A549 (cell line): ENCODE measurements at regions not wholly inside any gene's neighbourhood (a gene's known extent, or its start where the extent isn't known, plus 50 kb on each side); places are given as distances from the start of the nearest gene placed in this dataset.
A peak's percentile ranks its signal among the peaks of the same experiment; 100 is the strongest.

Experiments used
- ATAC-seq, 2 experiments: fragments of 200-7000 bp in 1 of 2; fragments of >200 bp in 1 of 2; cut with Nextera tagmentation in 1 of 2; cut with Tn5 transposase in 1 of 2; 3 replicates each; pipeline versions ENCODE4 v1.8.0 to v1.9.1; 2018 to 2020; ENCODE audit warnings: mild to moderate bottlenecking in 1 of 2, moderate library complexity in 1 of 2
- CTCF ChIA-PET: fragments of 300-600 bp; sonication (Branson Sonifier 250); formaldehyde crosslinking; extraction: SDS; loops from one replicate; lab custom pipeline; 2021; ENCODE audit warnings: antibody characterized with exemption, inconsistent platforms; lab: Yijun Ruan, JAX
- POLR2A ChIA-PET: fragments of 350-600 bp; formaldehyde crosslinking; extraction: SDS; loops from one replicate; lab custom pipeline; 2021; ENCODE audit warnings: antibody characterized with exemption, inconsistent platforms; lab: Yijun Ruan, JAX
- DNase-seq, 2 experiments: peaks; one replicate each; pipeline versions ENCODE4 v3.0.0 to v3.0.0-alpha.2; 2011 to 2016; ENCODE audit warnings: low read depth in 1 of 2, low spot score in 1 of 2
- FAIRE-seq: peaks from 2 replicates; lab custom pipeline; 2011; peaks lifted over from hg19 to GRCh38; lab: Jason Lieb, UNC
- H3K27ac ChIP-seq, 2 experiments: fragments of >200 bp; sonication (Bioruptor Twin); formaldehyde crosslinking; 3 replicates each; pipeline ENCODE4 v1.5.1; 2016 to 2017
- H3K4me1 ChIP-seq: fragments of >200 bp; sonication (Bioruptor Twin); formaldehyde crosslinking; 3 replicates; pipeline ENCODE4 v1.6.1; 2016
- H3K4me2 ChIP-seq: fragments of >200 bp; sonication (Bioruptor Twin); formaldehyde crosslinking; 3 replicates; pipeline ENCODE4 v1.6.1; 2016
- H3K4me3 ChIP-seq: fragments of >200 bp; sonication (Bioruptor Twin); formaldehyde crosslinking; 3 replicates; pipeline ENCODE4 v1.5.1; 2016
- H3K9me3 ChIP-seq: fragments of >200 bp; sonication (Bioruptor Twin); formaldehyde crosslinking; 3 replicates; pipeline ENCODE4 v1.6.1; 2016
- BCL3 ChIP-seq: fragments of >200 bp; sonication (Bioruptor Twin); formaldehyde crosslinking; IDR thresholded peaks from 3 replicates; pipeline ENCODE4 v1.6.1; 2016
- BHLHE40 ChIP-seq: IDR thresholded peaks from 2 replicates; pipeline ENCODE4 v1.6.1; 2012; ENCODE audit warnings: low read depth, low read length, inconsistent platforms
- CBX2 ChIP-seq: fragments of 200-600 bp; sonication (generic); IDR thresholded peaks from 2 replicates; pipeline ENCODE4 v1.6.1; 2016; ENCODE audit warnings: low read depth, mild to moderate bottlenecking, borderline replicate concordance
- CHD4 ChIP-seq: fragments of 200-600 bp; sonication (generic); IDR thresholded peaks from 2 replicates; pipeline ENCODE4 v1.6.1; 2016; ENCODE audit warnings: antibody characterized with exemption, mild to moderate bottlenecking, borderline replicate concordance
- EP300 ChIP-seq, 2 experiments: fragments of >200 bp; sonication (Bioruptor Twin); formaldehyde crosslinking; IDR thresholded peaks; 2 replicates in 1 of 2; 3 replicates in 1 of 2; pipeline ENCODE4 v1.6.1; 2016 to 2017
- ESRRA ChIP-seq: fragments of 150-350 bp; IDR thresholded peaks from 2 replicates; pipeline ENCODE4 v1.6.1; 2014; ENCODE audit warnings: mild to moderate bottlenecking, low read length, borderline replicate concordance
- FOSL2 ChIP-seq, 2 experiments: fragments of 450-650 bp in 1 of 2; fragments of >200 bp in 1 of 2; sonication (Bioruptor Twin) in 1 of 2; formaldehyde crosslinking; IDR thresholded peaks; 2 replicates each; pipeline versions ENCODE4 v1.5.0 to v1.6.1; 2016 to 2020; ENCODE audit warnings: mild to moderate bottlenecking in 1 of 2, moderate library complexity in 1 of 2
- FOXS1 ChIP-seq: fragments of 250-450 bp; sonication (Bioruptor Pico); IDR thresholded peaks from 2 replicates; pipeline ENCODE4 v1.5.0; 2020; ENCODE audit warnings: mild to moderate bottlenecking, moderate library complexity
- GATA3 ChIP-seq: IDR thresholded peaks from 2 replicates; pipeline ENCODE4 v1.6.1; 2012; ENCODE audit warnings: borderline replicate concordance
- HDAC2 ChIP-seq: fragments of 200-600 bp; sonication (generic); IDR thresholded peaks from 2 replicates; pipeline ENCODE4 v1.6.1; 2016
- HEYL ChIP-seq: fragments of 250-450 bp; sonication (Bioruptor Pico); IDR thresholded peaks from 2 replicates; pipeline ENCODE4 v1.8.0; 2021; ENCODE audit warnings: mild to moderate bottlenecking, moderate library complexity
- HOXB13 ChIP-seq: fragments of 250-450 bp; sonication (Bioruptor Pico); IDR thresholded peaks from 2 replicates; pipeline ENCODE4 v1.5.0; 2020; ENCODE audit warnings: low read depth, mild to moderate bottlenecking, moderate library complexity
- JUN ChIP-seq, 2 experiments: fragments of >200 bp; sonication (Bioruptor Twin); formaldehyde crosslinking; IDR thresholded peaks; 2 replicates in 1 of 2; 3 replicates in 1 of 2; pipeline ENCODE4 v1.6.1; 2016 to 2017
- KDM1A ChIP-seq: fragments of 200-600 bp; sonication (generic); IDR thresholded peaks from 2 replicates; pipeline ENCODE4 v1.6.1; 2016; ENCODE audit warnings: low read depth, mild to moderate bottlenecking
- MAZ ChIP-seq: fragments of 150-350 bp; IDR thresholded peaks from 2 replicates; pipeline ENCODE4 v1.6.1; 2014; ENCODE audit warnings: antibody characterized with exemption, low read depth, low read length, borderline replicate concordance
- NFE2L2 ChIP-seq: fragments of 150-350 bp; conservative IDR thresholded peaks from 2 replicates; pipeline ENCODE4 v1.6.1; 2014; ENCODE audit warnings: low read length
- NPAS2 ChIP-seq: fragments of 250-450 bp; sonication (Bioruptor Pico); IDR thresholded peaks from 2 replicates; pipeline ENCODE4 v1.8.0; 2022; ENCODE audit warnings: mild to moderate bottlenecking, moderate library complexity, borderline replicate concordance
- POLR2A ChIP-seq: IDR thresholded peaks from 2 replicates; pipeline ENCODE4 v1.6.1; 2012; ENCODE audit warnings: mild to moderate bottlenecking, low read length
- POLR2AphosphoS2 ChIP-seq: conservative IDR thresholded peaks from 2 replicates; pipeline ENCODE4 v1.6.1; 2012; ENCODE audit warnings: low read length, improper control_type of control experiment, inconsistent platforms
- RCOR1 ChIP-seq: fragments of 150-350 bp; IDR thresholded peaks from 2 replicates; pipeline ENCODE4 v1.6.1; 2014; ENCODE audit warnings: antibody characterized with exemption, low read length, low read depth
- RFX5 ChIP-seq: fragments of 450-650 bp; IDR thresholded peaks from 2 replicates; pipeline ENCODE4 v1.7.1; 2014; ENCODE audit warnings: antibody characterized with exemption, mild to moderate bottlenecking, moderate library complexity
- SREBF2 ChIP-seq: fragments of 450-650 bp; IDR thresholded peaks from 2 replicates; pipeline ENCODE4 v1.6.1; 2014; ENCODE audit warnings: mild to moderate bottlenecking, moderate library complexity
- TFCP2L1 ChIP-seq: fragments of 250-450 bp; sonication (Bioruptor Pico); IDR thresholded peaks from 2 replicates; pipeline ENCODE4 v1.5.0; 2021; ENCODE audit warnings: mild to moderate bottlenecking
- TP53 ChIP-seq: fragments of 250-450 bp; sonication (Bioruptor Pico); IDR thresholded peaks from 2 replicates; pipeline ENCODE4 v1.5.0; 2021; ENCODE audit warnings: mild to moderate bottlenecking, moderate library complexity
- ZC3H11A ChIP-seq: fragments of 450-650 bp; IDR thresholded peaks from 2 replicates; pipeline ENCODE4 v1.6.1; 2014; ENCODE audit warnings: antibody characterized with exemption, mild to moderate bottlenecking
- ZNF302 ChIP-seq: fragments of 250-450 bp; sonication (Bioruptor Pico); IDR thresholded peaks from 2 replicates; pipeline ENCODE4 v1.9.0; 2021; ENCODE audit warnings: inconsistent platforms, mild to moderate bottlenecking, moderate library complexity
- WGBS: methylation state at CpG from one replicate; pipeline ENCODE4 v1.1.6; 2017; ENCODE audit errors: missing lambda C conversion rate; 5-methylcytosine and 5-hydroxymethylcytosine counted together
- TF ChIP-seq, protein P1 (sequence below): fragments of >200 bp; sonication (Bioruptor Twin); formaldehyde crosslinking; IDR thresholded peaks from 3 replicates; pipeline ENCODE4 v1.5.1; 2016
- TF ChIP-seq, protein P2 (sequence below): IDR thresholded peaks from 2 replicates; pipeline ENCODE4 v1.6.1; 2012; ENCODE audit warnings: low read depth, borderline replicate concordance
- TF ChIP-seq, protein P3 (sequence below): fragments of 250-450 bp; sonication (Bioruptor Pico); IDR thresholded peaks from 2 replicates; pipeline ENCODE4 v1.5.0; 2021; ENCODE audit warnings: mild to moderate bottlenecking, moderate library complexity, borderline replicate concordance

- TF ChIP-seq RCOR1 (no peak), SREBF2 (no peak), ZC3H11A (no peak), RFX5 (no peak), BCL3 (no peak), KDM1A (no peak), HEYL (CRISPR knock-in tag) (no peak), HOXB13 (CRISPR knock-in tag) (no peak), NPAS2 (CRISPR knock-in tag) (no peak), EP300 (IDR thresholded peaks at IDR 0.05) (no peak), MAZ (no peak), ESRRA (no peak), CHD4 (no peak), POLR2A (no peak), TFCP2L1 (CRISPR knock-in tag) (no peak)
- ChIA-PET POLR2A (interaction anchor here (1.5 kb wide), 1 partner anchor 87 kb away, joined by 3 read pairs; no protein-coding TSS in a partner anchor), CTCF (interaction anchor here (1.2 to 16.2 kb wide), 12 partner anchors 8 to 1275 kb away, joined by 3 to 602 read pairs (median 4); no protein-coding TSS in a partner anchor)
- FAIRE-seq (no peak), ATAC-seq (no peak), DNase-seq (no peak)
- WGBS = 82% methylated on average over 12 of the region's 12 CpGs
- H3K4me3 ChIP-seq = no peak overlapping the region
- peaks cover 56% of the 10 kb centered on the region for H3K4me1 ChIP-seq
- H3K9me3 ChIP-seq = no peaks in the 10 kb centered on the region
- H3K27ac ChIP-seq = peak overlapping the region in 1 of 2 experiments; percentile 58; a peak in 3 of 6 replicates
- no peak overlapping the region; the same call in 2 of the 3 replicates for H3K4me2 ChIP-seq
Observed at GRCh38 chr14:100389497-100390104, 66.5 kb downstream of the SLC25A47 start.

DNA sequence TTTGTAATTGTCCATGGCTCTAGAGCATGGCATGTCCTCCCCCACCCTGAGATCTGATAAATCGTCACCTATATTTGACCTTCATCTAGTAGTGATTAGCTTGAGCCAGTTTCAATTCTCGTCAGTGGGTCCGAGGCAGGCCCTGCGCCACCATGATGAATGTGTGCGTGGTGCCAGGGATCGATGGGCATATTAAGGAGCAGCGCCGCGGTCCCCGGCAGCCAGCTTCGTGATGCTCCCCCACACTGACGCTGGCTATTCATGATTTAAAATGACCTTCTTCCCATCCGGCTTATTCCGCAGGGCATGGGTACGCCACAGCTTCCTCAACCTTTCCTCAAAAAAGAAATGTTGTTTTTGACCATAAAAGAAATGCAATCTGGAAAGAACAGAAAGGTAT lies 68.0 kb downstream of the SLC25A47 start:
- H3K4me2 ChIP-seq = no peak overlapping the region
- POLR2A ChIA-PET = no interaction called here
- H3K9me3 ChIP-seq = no peaks in the 10 kb centered on the region
- H3K4me1 ChIP-seq = peaks cover 42% of the 10 kb centered on the region
- no peak overlapping the region for H3K27ac ChIP-seq
- ATAC-seq = no peak
- no peak for DNase-seq
- CTCF ChIA-PET = interaction anchor here (0.9 to 16.2 kb wide), 13 partner anchors 10 to 1316 kb away, joined by 3 to 602 read pairs (median 4); no protein-coding TSS in a partner anchor
- 93% methylated on average over 15 of the region's 15 CpGs for WGBS
- no peak for TF ChIP-seq HEYL (CRISPR knock-in tag)
- TF ChIP-seq, protein P1, sequence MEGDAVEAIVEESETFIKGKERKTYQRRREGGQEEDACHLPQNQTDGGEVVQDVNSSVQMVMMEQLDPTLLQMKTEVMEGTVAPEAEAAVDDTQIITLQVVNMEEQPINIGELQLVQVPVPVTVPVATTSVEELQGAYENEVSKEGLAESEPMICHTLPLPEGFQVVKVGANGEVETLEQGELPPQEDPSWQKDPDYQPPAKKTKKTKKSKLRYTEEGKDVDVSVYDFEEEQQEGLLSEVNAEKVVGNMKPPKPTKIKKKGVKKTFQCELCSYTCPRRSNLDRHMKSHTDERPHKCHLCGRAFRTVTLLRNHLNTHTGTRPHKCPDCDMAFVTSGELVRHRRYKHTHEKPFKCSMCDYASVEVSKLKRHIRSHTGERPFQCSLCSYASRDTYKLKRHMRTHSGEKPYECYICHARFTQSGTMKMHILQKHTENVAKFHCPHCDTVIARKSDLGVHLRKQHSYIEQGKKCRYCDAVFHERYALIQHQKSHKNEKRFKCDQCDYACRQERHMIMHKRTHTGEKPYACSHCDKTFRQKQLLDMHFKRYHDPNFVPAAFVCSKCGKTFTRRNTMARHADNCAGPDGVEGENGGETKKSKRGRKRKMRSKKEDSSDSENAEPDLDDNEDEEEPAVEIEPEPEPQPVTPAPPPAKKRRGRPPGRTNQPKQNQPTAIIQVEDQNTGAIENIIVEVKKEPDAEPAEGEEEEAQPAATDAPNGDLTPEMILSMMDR = no peak
- TF ChIP-seq FOXS1 (CRISPR knock-in tag) = no peak
- no peak for TF ChIP-seq BHLHE40
- TF ChIP-seq, protein P2, sequence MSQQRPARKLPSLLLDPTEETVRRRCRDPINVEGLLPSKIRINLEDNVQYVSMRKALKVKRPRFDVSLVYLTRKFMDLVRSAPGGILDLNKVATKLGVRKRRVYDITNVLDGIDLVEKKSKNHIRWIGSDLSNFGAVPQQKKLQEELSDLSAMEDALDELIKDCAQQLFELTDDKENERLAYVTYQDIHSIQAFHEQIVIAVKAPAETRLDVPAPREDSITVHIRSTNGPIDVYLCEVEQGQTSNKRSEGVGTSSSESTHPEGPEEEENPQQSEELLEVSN = no peak
- TF ChIP-seq HDAC2 = no peak
- no peak for TF ChIP-seq ZNF302 (CRISPR knock-in tag)
- TF ChIP-seq BCL3 = no peak
- TF ChIP-seq GATA3 = no peak
- no peak for TF ChIP-seq JUN (IDR thresholded peaks at IDR 0.05)
- TF ChIP-seq POLR2AphosphoS2 = no peak
- TF ChIP-seq, protein P3, sequence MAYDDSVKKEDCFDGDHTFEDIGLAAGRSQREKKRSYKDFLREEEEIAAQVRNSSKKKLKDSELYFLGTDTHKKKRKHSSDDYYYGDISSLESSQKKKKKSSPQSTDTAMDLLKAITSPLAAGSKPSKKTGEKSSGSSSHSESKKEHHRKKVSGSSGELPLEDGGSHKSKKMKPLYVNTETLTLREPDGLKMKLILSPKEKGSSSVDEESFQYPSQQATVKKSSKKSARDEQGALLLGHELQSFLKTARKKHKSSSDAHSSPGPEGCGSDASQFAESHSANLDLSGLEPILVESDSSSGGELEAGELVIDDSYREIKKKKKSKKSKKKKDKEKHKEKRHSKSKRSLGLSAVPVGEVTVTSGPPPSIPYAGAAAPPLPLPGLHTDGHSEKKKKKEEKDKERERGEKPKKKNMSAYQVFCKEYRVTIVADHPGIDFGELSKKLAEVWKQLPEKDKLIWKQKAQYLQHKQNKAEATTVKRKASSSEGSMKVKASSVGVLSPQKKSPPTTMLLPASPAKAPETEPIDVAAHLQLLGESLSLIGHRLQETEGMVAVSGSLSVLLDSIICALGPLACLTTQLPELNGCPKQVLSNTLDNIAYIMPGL (CRISPR knock-in tag) = no peak
- no peak for TF ChIP-seq TP53 (CRISPR knock-in tag)
- no peak for TF ChIP-seq CBX2
- TF ChIP-seq NFE2L2 = no peak
- no peak for TF ChIP-seq TFCP2L1 (CRISPR knock-in tag)
- no peak for TF ChIP-seq KDM1A
- TF ChIP-seq NPAS2 (CRISPR knock-in tag) = no peak
- TF ChIP-seq FOSL2 (IDR thresholded peaks at IDR 0.05) = no peak
- no peak for TF ChIP-seq FOSL2 (CRISPR knock-in tag; IDR thresholded peaks at IDR 0.05)
- H3K4me3 ChIP-seq = no peak overlapping the region
- FAIRE-seq = no peak
